SH-SY5Y (cell line): ENCODE measurements at regions not wholly inside any gene's neighbourhood (a gene's known extent, or its start where the extent isn't known, plus 50 kb on each side); places are given as distances from the start of the nearest gene placed in this dataset.

ENCODE experiments used
- GATA2 ChIP-seq: IDR thresholded peaks from 2 replicates; pipeline ENCODE4 v1.6.1; 2011; ENCODE audit warnings: mild to moderate bottlenecking, low read depth, low read length
- GATA3 ChIP-seq: IDR thresholded peaks from 2 replicates; pipeline ENCODE4 v1.6.1; 2011; ENCODE audit warnings: low read depth, mild to moderate bottlenecking, low read length, moderate library complexity

- TF ChIP-seq GATA2: no peak
- no peak for TF ChIP-seq GATA3
These were observed 66.4 kb downstream of the VCPKMT start for GRCh38 chr14:50049703-50050570.
